H1 (cell line): ENCODE measurements at regions not wholly inside any gene's neighbourhood (a gene's known extent, or its start where the extent isn't known, plus 50 kb on each side); places are given as distances from the start of the nearest gene placed in this dataset.

ENCODE experiments used
- BRCA1 ChIP-seq: IDR thresholded peaks from 2 replicates; pipeline ENCODE4 v1.6.1; 2012; ENCODE audit warnings: low read depth, low read length, improper control_type of control experiment
- EGR1 ChIP-seq: IDR thresholded peaks from 2 replicates; pipeline ENCODE4 v1.6.1; 2011; ENCODE audit warnings: low read depth, low read length, borderline replicate concordance
- EP300 ChIP-seq, 2 experiments: IDR thresholded peaks; 1 replicate in 1 of 2; 2 replicates in 1 of 2; pipeline ENCODE4 v1.6.1; 2011 to 2012; ENCODE audit warnings: low read depth in 2 of 2, low read length in 2 of 2, mild to moderate bottlenecking in 2 of 2, borderline replicate concordance in 1 of 2, inconsistent platforms in 1 of 2, moderate library complexity in 1 of 2
- GABPA ChIP-seq: IDR thresholded peaks from 2 replicates; pipeline ENCODE4 v1.6.1; 2011; ENCODE audit warnings: mild to moderate bottlenecking, low read length, moderate library complexity, borderline replicate concordance; ENCODE audit not compliant: insufficient read depth
- GTF2F1 ChIP-seq: IDR thresholded peaks from 2 replicates; pipeline ENCODE4 v1.6.1; 2012; ENCODE audit warnings: low read depth, low read length, improper control_type of control experiment, borderline replicate concordance
- HDAC2 ChIP-seq, 2 experiments: fragments of 300-600 bp in 1 of 2; sonication (generic) in 1 of 2; IDR thresholded peaks; 2 replicates each; pipeline ENCODE4 v1.6.1; 2011 to 2012; ENCODE audit warnings: low read depth in 2 of 2, low read length in 2 of 2, mild to moderate bottlenecking in 2 of 2, moderate library complexity in 2 of 2, borderline replicate concordance in 1 of 2, inconsistent platforms in 1 of 2
- SUZ12 ChIP-seq: fragments of 200-600 bp; sonication (generic); IDR thresholded peaks from 2 replicates; pipeline ENCODE4 v1.6.1; 2012; ENCODE audit warnings: mild to moderate bottlenecking, inconsistent platforms, low read length, moderate library complexity, mixed read lengths
- TAF1 ChIP-seq: IDR thresholded peaks from 2 replicates; pipeline ENCODE4 v1.6.1; 2011; ENCODE audit warnings: mild to moderate bottlenecking, low read depth, low read length

- TF ChIP-seq BRCA1 (no peak), EP300 (IDR thresholded peaks at IDR 0.05; ENCODE audit: borderline replicate concordance in 1 of 2, low read depth in 2 of 2, low read length in 2 of 2) (no peak), HDAC2 (IDR thresholded peaks at IDR 0.05; ENCODE audit: borderline replicate concordance in 1 of 2, low read depth in 2 of 2, low read length in 2 of 2) (no peak), GABPA (no peak), GTF2F1 (no peak), TAF1 (no peak), SUZ12 (no peak), EGR1 (no peak)
Measured at GRCh38 chr6:156434049-156434794, 343.0 kb upstream of the ARID1B start (continued).
